ENCODE measurements at regions not wholly inside any gene's neighbourhood (a gene's known extent, or its start where the extent isn't known, plus 50 kb on each side); places are given as distances from the start of the nearest gene placed in this dataset.

GRCh38 chr4:164571593-164572390 is 182.1 kb upstream of the SMIM31 start:
- DNase-seq (ENCODE audit: extremely low read depth, low read depth), result no peak
- no peak for TF ChIP-seq CTCF (IDR thresholded peaks at IDR 0.05; ENCODE audit: low read depth, low read length)

- DNase-seq (ENCODE audit: extremely low read depth, low read depth), result no peak
- TF ChIP-seq CTCF (IDR thresholded peaks at IDR 0.05; ENCODE audit: low read depth, low read length), result no peak
Measured at GRCh38 chr4:164572877-164573279, 181.1 kb upstream of the SMIM31 start.

- DNase-seq (ENCODE audit: extremely low read depth, low read depth), result no peak
- TF ChIP-seq CTCF (IDR thresholded peaks at IDR 0.05; ENCODE audit: low read depth, low read length), result no peak
Measured at GRCh38 chr4:164575861-164576260, 178.1 kb upstream of the SMIM31 start.

GRCh38 chr4:164579270-164579942 is 174.5 kb upstream of the SMIM31 start:
- no peak for TF ChIP-seq CTCF (IDR thresholded peaks at IDR 0.05; ENCODE audit: low read depth, low read length)
- no peak for DNase-seq (ENCODE audit: extremely low read depth, low read depth)

GRCh38 chr4:164591666-164592065 is 162.3 kb upstream of the SMIM31 start:
- no peak for DNase-seq (ENCODE audit: extremely low read depth, low read depth)
- TF ChIP-seq CTCF (IDR thresholded peaks at IDR 0.05; ENCODE audit: low read depth, low read length), result no peak

GRCh38 chr4:164595751-164596150 is 158.2 kb upstream of the SMIM31 start:
- no peak for TF ChIP-seq CTCF (IDR thresholded peaks at IDR 0.05; ENCODE audit: low read depth, low read length)
- no peak for DNase-seq (ENCODE audit: extremely low read depth, low read depth)

- no peak for TF ChIP-seq CTCF (IDR thresholded peaks at IDR 0.05; ENCODE audit: low read depth, low read length)
- DNase-seq (ENCODE audit: extremely low read depth, low read depth), result no peak
Measured at GRCh38 chr4:164596318-164596878, 157.5 kb upstream of the SMIM31 start.

Data from AG09319 (cell line).